GM12874 (cell line): ENCODE measurements at regions not wholly inside any gene's neighbourhood (a gene's known extent, or its start where the extent isn't known, plus 50 kb on each side); places are given as distances from the start of the nearest gene placed in this dataset.

ENCODE experiments used
- TF ChIP-seq, protein P1 (sequence below): IDR thresholded peaks from 2 replicates; pipeline ENCODE4 v1.5.1; 2011; ENCODE audit warnings: low read depth, mild to moderate bottlenecking, control low read depth, low read length, moderate library complexity; ENCODE audit not compliant: insufficient read depth

DNA sequence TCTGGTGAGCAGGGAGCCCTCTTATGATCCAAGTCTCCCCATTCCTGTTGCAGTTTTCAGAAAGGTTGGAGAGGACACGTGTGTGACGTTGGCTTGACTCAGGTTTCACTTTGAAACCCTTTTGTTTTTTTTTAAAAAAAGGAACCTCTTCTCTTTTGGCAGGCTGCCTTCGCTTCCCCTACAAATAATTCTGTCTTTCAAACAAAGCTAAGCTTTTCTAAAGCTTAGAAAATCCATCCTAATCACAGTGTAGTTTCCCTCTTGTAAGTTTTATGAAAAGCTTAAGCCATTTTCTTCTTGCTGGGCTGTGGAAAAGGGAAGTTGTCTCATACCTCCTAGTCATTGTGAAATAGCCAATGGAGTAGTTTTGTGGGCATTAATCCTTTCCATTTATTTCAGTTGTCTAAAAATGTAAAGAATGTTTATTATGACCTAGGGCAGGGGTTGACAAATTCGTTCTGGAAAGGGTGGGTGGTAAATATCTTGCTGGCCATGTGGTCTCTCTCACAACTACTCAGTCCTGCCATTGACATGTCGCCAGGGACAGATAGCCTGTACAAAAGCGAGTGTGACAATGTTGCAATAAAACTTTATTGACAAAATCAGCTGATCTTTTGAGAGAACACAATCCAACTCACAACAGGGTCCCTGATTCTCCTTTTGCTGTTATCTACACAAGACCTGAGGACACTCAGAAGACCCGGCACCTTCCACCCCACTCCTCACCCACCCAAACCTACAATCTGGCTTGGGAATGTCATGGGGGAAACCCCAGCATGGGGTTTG is 878.8 kb downstream of the RNF144A start:
- TF ChIP-seq, protein P1, sequence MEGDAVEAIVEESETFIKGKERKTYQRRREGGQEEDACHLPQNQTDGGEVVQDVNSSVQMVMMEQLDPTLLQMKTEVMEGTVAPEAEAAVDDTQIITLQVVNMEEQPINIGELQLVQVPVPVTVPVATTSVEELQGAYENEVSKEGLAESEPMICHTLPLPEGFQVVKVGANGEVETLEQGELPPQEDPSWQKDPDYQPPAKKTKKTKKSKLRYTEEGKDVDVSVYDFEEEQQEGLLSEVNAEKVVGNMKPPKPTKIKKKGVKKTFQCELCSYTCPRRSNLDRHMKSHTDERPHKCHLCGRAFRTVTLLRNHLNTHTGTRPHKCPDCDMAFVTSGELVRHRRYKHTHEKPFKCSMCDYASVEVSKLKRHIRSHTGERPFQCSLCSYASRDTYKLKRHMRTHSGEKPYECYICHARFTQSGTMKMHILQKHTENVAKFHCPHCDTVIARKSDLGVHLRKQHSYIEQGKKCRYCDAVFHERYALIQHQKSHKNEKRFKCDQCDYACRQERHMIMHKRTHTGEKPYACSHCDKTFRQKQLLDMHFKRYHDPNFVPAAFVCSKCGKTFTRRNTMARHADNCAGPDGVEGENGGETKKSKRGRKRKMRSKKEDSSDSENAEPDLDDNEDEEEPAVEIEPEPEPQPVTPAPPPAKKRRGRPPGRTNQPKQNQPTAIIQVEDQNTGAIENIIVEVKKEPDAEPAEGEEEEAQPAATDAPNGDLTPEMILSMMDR, result no peak

DNA sequence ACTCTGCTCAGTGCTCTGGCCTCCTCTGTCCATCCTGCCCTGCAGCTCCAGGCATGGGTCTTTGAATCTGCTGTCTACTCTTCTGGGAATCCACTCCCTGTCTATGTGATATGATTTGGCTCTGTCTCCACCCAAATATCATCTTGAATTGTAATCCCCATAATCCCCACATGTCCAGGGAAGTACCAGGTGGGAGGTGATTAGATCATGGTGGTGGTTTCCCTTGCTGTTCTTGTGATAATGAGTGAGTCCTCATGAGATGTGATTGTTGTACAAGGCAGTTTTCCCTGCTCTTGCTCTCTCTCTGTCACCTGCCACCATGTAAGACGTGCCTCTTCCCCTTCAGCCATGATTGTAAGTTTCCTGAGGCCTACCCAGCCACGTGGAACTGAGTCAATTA is 881.8 kb upstream of the ID2 start:
- TF ChIP-seq, protein P1, result no peak

DNA sequence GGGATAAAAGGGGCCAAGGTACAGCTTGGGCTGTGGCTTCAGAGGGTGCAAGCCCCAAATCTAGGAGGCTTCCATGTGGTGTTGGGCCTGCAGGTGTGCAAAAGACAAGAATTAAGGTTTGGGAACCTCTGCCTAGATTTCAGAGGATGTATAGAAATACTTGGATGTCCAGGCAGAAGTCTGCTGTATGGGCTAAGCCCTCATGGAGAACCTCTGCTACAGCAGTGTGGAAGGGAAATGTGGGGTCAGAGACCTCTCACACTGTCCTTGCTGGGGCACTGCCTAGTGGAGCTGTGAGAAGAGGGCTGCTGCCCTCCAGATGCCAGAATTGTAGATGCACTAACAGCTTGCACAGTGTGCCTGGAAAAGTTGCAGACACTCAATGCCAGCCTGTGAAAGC is 880.6 kb upstream of the ID2 start:
- TF ChIP-seq, protein P1, result no peak

GRCh38 chr2:7803515-7803914 is 878.3 kb upstream of the ID2 start:
- TF ChIP-seq, protein P1, result no peak

DNA sequence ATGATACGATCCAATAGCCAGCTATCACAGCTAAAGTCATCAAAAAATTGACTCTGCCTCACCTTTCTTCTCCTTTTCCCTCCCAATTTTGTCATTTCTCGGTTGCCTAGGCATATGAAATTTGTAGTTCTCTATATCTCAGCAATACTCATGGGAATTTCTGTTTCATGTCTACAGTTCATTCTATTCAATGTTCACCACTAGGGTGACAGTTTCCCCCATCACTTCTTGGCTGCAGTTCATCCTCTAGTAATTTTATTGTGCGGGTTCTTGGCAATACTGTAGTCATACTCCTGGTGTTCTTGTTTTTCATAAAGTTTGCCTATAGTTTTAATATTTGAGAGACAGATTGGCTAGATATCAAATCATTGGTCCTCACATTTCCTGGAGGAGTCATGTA is 872.2 kb upstream of the ID2 start:
- TF ChIP-seq, protein P1, result no peak

- TF ChIP-seq, protein P1, result no peak
Measured at GRCh38 chr2:7811073-7811472, 870.8 kb upstream of the ID2 start.

DNA sequence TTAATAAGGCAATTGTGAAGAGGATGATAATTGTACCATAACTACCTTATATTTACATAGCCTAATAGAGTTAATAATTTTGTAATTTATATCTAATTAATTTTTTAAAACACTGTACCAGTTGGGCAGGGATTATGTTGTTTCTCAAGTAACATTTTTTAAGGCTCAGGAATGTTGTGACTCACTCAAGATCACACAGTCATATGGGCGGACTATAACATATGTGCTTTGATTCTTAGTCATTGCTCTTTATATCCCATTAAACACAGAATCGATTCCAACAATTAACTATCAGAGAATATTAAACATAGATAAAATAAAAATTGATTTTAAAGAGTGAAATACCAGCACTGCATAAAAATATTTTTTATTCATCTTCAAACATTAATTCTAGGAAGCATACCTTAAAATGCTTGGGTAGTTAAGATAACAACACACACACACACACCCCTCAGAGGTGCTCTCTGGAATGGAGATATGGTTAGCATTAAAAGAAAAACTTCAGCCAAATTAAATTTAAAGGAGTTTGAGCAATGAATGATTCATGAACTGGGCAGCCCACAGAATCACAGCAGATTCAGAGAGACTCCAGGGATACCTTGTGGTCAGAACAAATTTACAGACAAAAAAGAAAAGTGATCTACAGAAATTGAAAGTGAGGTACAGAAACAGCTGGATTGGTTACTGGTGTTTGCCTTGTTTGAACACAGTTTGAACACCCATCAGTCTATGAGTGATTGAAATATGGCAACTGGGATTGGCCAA is 869.4 kb upstream of the ID2 start:
- TF ChIP-seq, protein P1, result no peak
